ENCODE measurements at regions not wholly inside any gene's neighbourhood (a gene's known extent, or its start where the extent isn't known, plus 50 kb on each side); places are given as distances from the start of the nearest gene placed in this dataset.

DNA sequence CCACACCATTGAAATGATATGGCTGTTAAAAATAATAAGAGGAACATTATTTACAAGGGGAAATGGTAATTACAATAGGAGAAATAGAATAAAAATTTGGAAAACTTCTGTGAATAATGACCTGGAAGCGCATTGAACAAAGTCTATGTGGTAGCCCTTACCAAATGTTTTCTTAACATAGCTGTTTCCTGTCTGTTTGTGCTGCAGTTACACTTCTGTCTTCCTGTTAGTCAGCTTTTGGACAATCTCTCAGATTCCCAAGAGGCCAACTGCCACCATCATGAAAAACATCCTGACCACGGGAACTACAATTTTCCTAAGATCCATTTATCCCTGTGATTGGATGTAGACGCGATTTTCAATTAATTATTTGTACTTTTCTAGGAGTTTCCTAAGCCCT lies 754.4 kb upstream of the MARCKS start:
- Histone ChIP-seq H3K9ac (ENCODE audit: low read length) (no peak overlapping the region), H3K36me3 (ENCODE audit: insufficient read depth, low read length) (no peaks in the 10 kb centered on the region), H3K27ac (ENCODE audit: low read length) (no peak overlapping the region), H3K9me3 (ENCODE audit: low read length) (no peaks in the 10 kb centered on the region), H2AFZ (ENCODE audit: low read length) (no peak overlapping the region), H3K79me2 (ENCODE audit: low read length) (no peaks in the 10 kb centered on the region), H3K4me1 (ENCODE audit: low read length) (no peaks in the 10 kb centered on the region), H3K4me3 (ENCODE audit: low read length) (no peak overlapping the region), H3K9me2 (replicated peaks; ENCODE audit: insufficient read depth, low read length) (no peaks in the 10 kb centered on the region), H4K20me1 (ENCODE audit: insufficient read depth, low read depth, low read length) (no peaks in the 10 kb centered on the region), H3K27me3 (ENCODE audit: low read length) (no peaks in the 10 kb centered on the region), H3K4me2 (ENCODE audit: low read depth, low read length, poor library complexity, severe bottlenecking) (no peak overlapping the region)
- DNase-seq: no peak

DNA sequence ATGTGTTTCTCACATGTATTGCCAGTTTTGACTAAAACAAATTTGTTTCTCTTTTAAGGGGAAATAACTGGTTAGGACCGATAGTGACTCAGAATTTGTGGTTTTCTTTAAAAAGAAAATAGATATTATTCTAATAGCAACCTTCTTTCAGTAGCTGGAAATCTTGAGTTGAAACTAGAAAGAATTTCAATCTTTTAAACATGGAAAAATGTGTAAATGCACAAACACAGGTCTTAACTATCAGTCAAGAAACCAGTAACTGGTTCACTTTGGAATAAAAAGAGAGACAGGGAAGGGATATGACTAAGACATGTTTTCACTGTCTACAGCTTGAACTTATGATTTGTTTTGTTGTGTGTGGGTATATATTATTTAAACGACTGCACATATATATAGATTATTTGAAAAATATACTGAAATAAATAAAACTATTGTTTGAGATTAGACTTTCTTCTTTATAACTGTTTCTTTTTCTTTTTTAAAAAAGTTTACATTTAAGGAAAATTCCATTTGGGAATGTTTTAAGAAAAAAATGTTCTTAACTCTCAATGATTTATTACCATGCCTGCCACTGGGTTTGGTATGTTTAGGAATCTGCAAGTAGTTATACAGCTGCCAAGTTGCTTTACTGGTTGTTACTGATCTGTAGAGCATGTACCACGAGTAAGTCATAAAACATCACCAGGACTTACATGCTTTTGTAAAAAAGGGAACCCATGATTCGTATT lies 753.3 kb upstream of the MARCKS start:
- Histone ChIP-seq H3K9ac (ENCODE audit: low read length) (no peak overlapping the region), H3K4me2 (ENCODE audit: low read depth, low read length, poor library complexity, severe bottlenecking) (no peak overlapping the region), H3K79me2 (ENCODE audit: low read length) (no peaks in the 10 kb centered on the region), H2AFZ (ENCODE audit: low read length) (no peak overlapping the region), H3K4me1 (ENCODE audit: low read length) (no peaks in the 10 kb centered on the region), H3K9me2 (replicated peaks; ENCODE audit: insufficient read depth, low read length) (no peaks in the 10 kb centered on the region), H3K36me3 (ENCODE audit: insufficient read depth, low read length) (no peaks in the 10 kb centered on the region), H4K20me1 (ENCODE audit: insufficient read depth, low read depth, low read length) (no peaks in the 10 kb centered on the region), H3K27ac (ENCODE audit: low read length) (no peak overlapping the region), H3K9me3 (ENCODE audit: low read length) (no peaks in the 10 kb centered on the region; the same call in 1 of the 2 replicates), H3K27me3 (ENCODE audit: low read length) (no peaks in the 10 kb centered on the region), H3K4me3 (ENCODE audit: low read length) (no peak overlapping the region)
- no peak for DNase-seq

DNA sequence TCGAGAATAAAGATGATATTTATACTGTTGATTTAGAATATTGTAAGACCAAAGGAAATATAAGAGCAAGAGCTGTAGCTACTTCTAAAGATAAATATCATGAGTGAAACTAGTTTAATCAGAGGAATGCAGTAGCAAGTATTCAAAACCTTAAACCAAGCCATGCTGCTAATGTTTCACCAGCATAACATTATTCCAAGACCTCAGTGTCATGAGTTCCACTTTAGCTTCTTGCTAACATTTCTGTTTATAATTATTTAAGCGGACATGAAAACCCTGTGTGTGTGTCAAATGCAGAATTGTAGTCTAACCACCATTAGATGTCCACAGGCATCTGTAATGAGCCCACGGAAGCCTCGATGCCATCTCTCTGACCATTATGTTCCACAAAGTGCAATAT lies 752.6 kb upstream of the MARCKS start:
- no peak for DNase-seq
- no peaks in the 10 kb centered on the region for H3K27me3 ChIP-seq (ENCODE audit: low read length)
- H3K4me2 ChIP-seq (ENCODE audit: low read depth, low read length, poor library complexity, severe bottlenecking): no peak overlapping the region
- no peak overlapping the region for H3K9ac ChIP-seq (ENCODE audit: low read length)
- H4K20me1 ChIP-seq (ENCODE audit: insufficient read depth, low read depth, low read length): no peaks in the 10 kb centered on the region
- no peak overlapping the region for H3K4me3 ChIP-seq (ENCODE audit: low read length)
- no peaks in the 10 kb centered on the region for H3K36me3 ChIP-seq (ENCODE audit: insufficient read depth, low read length)
- no peaks in the 10 kb centered on the region for H3K4me1 ChIP-seq (ENCODE audit: low read length)
- no peaks in the 10 kb centered on the region for H3K79me2 ChIP-seq (ENCODE audit: low read length)
- H3K9me3 ChIP-seq (ENCODE audit: low read length): no peaks in the 10 kb centered on the region; the same call in 1 of the 2 replicates
- H2AFZ ChIP-seq (ENCODE audit: low read length): no peak overlapping the region
- no peaks in the 10 kb centered on the region for H3K9me2 ChIP-seq (replicated peaks; ENCODE audit: insufficient read depth, low read length)
- no peak overlapping the region for H3K27ac ChIP-seq (ENCODE audit: low read length)

DNA sequence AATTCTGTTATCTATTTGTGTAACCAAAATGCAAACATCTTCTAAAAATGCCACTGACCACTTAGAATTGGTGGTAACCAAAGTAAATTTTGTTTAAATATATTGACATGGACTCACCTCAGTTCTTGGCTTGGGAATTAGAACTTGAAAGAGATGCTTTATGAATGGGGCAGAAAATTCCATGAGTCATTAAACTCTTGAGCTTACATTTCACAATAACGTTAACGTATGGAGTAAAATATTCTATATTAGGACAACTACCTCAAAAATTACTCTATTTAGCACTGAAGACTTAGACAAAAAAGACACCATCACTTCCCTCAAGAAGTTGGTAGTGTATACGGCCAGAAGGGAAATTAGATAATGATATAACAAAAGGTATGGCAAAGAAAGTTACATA lies 752.2 kb upstream of the MARCKS start:
- Histone ChIP-seq H3K9me3 (ENCODE audit: low read length) (no peaks in the 10 kb centered on the region; the same call in 1 of the 2 replicates), H3K4me1 (ENCODE audit: low read length) (no peaks in the 10 kb centered on the region), H3K27ac (ENCODE audit: low read length) (no peak overlapping the region), H3K79me2 (ENCODE audit: low read length) (no peaks in the 10 kb centered on the region), H4K20me1 (ENCODE audit: insufficient read depth, low read depth, low read length) (no peaks in the 10 kb centered on the region), H3K4me3 (ENCODE audit: low read length) (no peak overlapping the region), H3K27me3 (ENCODE audit: low read length) (no peaks in the 10 kb centered on the region), H2AFZ (ENCODE audit: low read length) (no peak overlapping the region), H3K36me3 (ENCODE audit: insufficient read depth, low read length) (no peaks in the 10 kb centered on the region), H3K9me2 (replicated peaks; ENCODE audit: insufficient read depth, low read length) (no peaks in the 10 kb centered on the region), H3K4me2 (ENCODE audit: low read depth, low read length, poor library complexity, severe bottlenecking) (no peak overlapping the region), H3K9ac (ENCODE audit: low read length) (no peak overlapping the region)
- DNase-seq: no peak

DNA sequence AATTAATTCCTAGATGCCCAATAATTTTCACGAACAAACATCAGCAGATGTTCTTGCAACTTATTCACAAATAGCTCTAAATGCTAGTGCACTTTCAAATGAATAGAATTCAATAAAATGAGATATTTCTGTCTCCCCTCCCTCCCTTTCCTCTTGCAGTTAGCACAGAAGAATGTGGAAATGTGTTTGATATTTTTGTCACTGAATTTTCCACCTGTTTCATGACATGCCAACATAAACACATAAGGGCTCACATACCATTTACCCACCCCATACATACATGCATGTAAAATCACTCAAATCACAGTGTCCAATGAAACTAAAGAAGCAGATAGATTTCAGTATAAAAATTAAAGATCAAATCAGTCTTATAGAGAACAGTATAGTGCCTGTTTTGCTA lies 746.9 kb upstream of the MARCKS start:
- H3K9me3 ChIP-seq (ENCODE audit: low read length): no peaks in the 10 kb centered on the region; the same call in 1 of the 2 replicates
- no peaks in the 10 kb centered on the region for H3K36me3 ChIP-seq (ENCODE audit: insufficient read depth, low read length)
- no peak overlapping the region for H3K27ac ChIP-seq (ENCODE audit: low read length)
- H3K4me3 ChIP-seq (ENCODE audit: low read length): no peak overlapping the region
- no peak for DNase-seq
- H2AFZ ChIP-seq (ENCODE audit: low read length): no peak overlapping the region
- no peaks in the 10 kb centered on the region for H4K20me1 ChIP-seq (ENCODE audit: insufficient read depth, low read depth, low read length)
- no peaks in the 10 kb centered on the region for H3K79me2 ChIP-seq (ENCODE audit: low read length)
- no peaks in the 10 kb centered on the region for H3K4me1 ChIP-seq (ENCODE audit: low read length)
- H3K27me3 ChIP-seq (ENCODE audit: low read length): no peaks in the 10 kb centered on the region
- H3K9me2 ChIP-seq (replicated peaks; ENCODE audit: insufficient read depth, low read length): no peaks in the 10 kb centered on the region
- no peak overlapping the region for H3K9ac ChIP-seq (ENCODE audit: low read length)
- no peak overlapping the region for H3K4me2 ChIP-seq (ENCODE audit: low read depth, low read length, poor library complexity, severe bottlenecking)

DNA sequence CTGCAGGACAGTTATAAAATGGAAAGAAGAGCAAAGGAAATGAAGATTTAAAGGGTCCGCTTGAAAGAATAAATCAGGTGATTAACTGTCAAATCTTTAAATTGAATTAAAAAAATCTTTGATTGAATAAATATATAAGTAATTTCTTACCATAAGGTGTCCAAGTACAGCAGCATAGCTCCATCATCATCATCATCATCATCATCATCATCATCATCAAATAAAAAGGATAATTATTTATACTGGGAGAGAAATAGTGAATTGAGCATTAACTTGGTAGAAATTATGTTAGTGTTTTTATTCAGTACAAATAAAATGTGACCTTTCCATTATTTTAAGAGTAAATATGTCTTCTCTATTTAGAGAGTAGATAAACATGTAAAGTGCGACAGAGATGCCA lies 745.6 kb upstream of the MARCKS start:
- H3K27me3 ChIP-seq (ENCODE audit: low read length): no peaks in the 10 kb centered on the region
- H3K9me2 ChIP-seq (replicated peaks; ENCODE audit: insufficient read depth, low read length): no peaks in the 10 kb centered on the region
- no peaks in the 10 kb centered on the region for H3K36me3 ChIP-seq (ENCODE audit: insufficient read depth, low read length)
- no peaks in the 10 kb centered on the region; the same call in 1 of the 2 replicates for H3K9me3 ChIP-seq (ENCODE audit: low read length)
- DNase-seq: no peak
- H3K4me3 ChIP-seq (ENCODE audit: low read length): no peak overlapping the region
- H3K4me1 ChIP-seq (ENCODE audit: low read length): no peaks in the 10 kb centered on the region
- H3K9ac ChIP-seq (ENCODE audit: low read length): no peak overlapping the region
- H3K79me2 ChIP-seq (ENCODE audit: low read length): no peaks in the 10 kb centered on the region
- no peak overlapping the region for H3K4me2 ChIP-seq (ENCODE audit: low read depth, low read length, poor library complexity, severe bottlenecking)
- H4K20me1 ChIP-seq (ENCODE audit: insufficient read depth, low read depth, low read length): no peaks in the 10 kb centered on the region
- H2AFZ ChIP-seq (ENCODE audit: low read length): no peak overlapping the region
- H3K27ac ChIP-seq (ENCODE audit: low read length): no peak overlapping the region

DNA sequence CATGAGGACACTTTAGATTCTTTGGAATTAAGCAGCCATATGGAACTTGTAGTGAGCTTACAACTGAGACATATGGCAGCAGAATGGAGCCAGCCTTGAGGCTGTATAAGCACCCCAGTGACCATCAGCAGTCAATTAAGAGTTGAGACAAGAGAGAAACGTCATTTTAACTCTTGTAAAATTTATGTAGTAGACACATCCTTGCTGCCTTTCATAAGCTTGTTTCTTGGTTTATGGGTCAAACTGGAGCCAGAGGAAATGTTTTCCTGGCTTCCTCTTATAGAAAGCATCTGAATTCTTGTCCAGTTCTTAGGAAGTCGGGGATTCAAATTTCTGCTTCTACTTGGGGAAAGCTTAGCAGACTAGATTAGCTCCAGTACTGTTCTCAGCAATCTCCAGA lies 745.1 kb upstream of the MARCKS start:
- DNase-seq: no peak
- H3K27ac ChIP-seq (ENCODE audit: low read length): no peak overlapping the region
- H3K9me2 ChIP-seq (replicated peaks; ENCODE audit: insufficient read depth, low read length): no peaks in the 10 kb centered on the region
- H3K4me3 ChIP-seq (ENCODE audit: low read length): no peak overlapping the region
- H3K9ac ChIP-seq (ENCODE audit: low read length): no peak overlapping the region
- H3K36me3 ChIP-seq (ENCODE audit: insufficient read depth, low read length): no peaks in the 10 kb centered on the region
- no peak overlapping the region for H2AFZ ChIP-seq (ENCODE audit: low read length)
- H3K27me3 ChIP-seq (ENCODE audit: low read length): no peaks in the 10 kb centered on the region
- no peaks in the 10 kb centered on the region; the same call in 1 of the 2 replicates for H3K9me3 ChIP-seq (ENCODE audit: low read length)
- H4K20me1 ChIP-seq (ENCODE audit: insufficient read depth, low read depth, low read length): no peaks in the 10 kb centered on the region
- no peaks in the 10 kb centered on the region for H3K4me1 ChIP-seq (ENCODE audit: low read length)
- no peak overlapping the region for H3K4me2 ChIP-seq (ENCODE audit: low read depth, low read length, poor library complexity, severe bottlenecking)
- H3K79me2 ChIP-seq (ENCODE audit: low read length): no peaks in the 10 kb centered on the region

DNA sequence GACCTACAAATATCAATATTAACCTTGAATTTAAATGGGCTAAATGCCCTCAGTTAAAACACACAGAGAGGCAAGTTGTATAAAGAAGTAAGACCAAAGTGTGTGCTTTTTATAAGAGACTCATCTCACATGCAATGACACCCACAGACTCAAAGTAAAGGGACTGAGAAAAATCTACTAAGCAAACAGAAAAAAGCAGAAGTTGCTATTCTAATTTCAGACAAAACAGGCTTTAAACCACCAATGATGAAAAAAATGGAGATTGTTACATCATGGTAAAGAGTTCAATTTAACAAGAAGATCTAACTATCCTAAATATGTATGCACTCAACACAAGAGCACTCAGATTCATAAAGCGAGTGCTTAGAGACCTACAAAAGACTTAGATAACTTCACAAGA lies 741.9 kb upstream of the MARCKS start:
- Histone ChIP-seq H3K4me3 (ENCODE audit: low read length) (no peak overlapping the region), H3K4me2 (ENCODE audit: low read depth, low read length, poor library complexity, severe bottlenecking) (no peak overlapping the region), H3K27me3 (ENCODE audit: low read length) (no peaks in the 10 kb centered on the region), H3K9me3 (ENCODE audit: low read length) (no peaks in the 10 kb centered on the region), H3K9me2 (replicated peaks; ENCODE audit: insufficient read depth, low read length) (no peaks in the 10 kb centered on the region), H4K20me1 (ENCODE audit: insufficient read depth, low read depth, low read length) (no peaks in the 10 kb centered on the region), H3K36me3 (ENCODE audit: insufficient read depth, low read length) (no peaks in the 10 kb centered on the region), H3K9ac (ENCODE audit: low read length) (no peak overlapping the region), H2AFZ (ENCODE audit: low read length) (no peak overlapping the region), H3K79me2 (ENCODE audit: low read length) (no peaks in the 10 kb centered on the region), H3K4me1 (ENCODE audit: low read length) (no peaks in the 10 kb centered on the region), H3K27ac (ENCODE audit: low read length) (no peak overlapping the region)
- DNase-seq: no peak

Data from Karpas-422 (cell line).